Endothelial cell of umbilical vein (primary cell): ENCODE measurements at regions not wholly inside any gene's neighbourhood (a gene's known extent, or its start where the extent isn't known, plus 50 kb on each side); places are given as distances from the start of the nearest gene placed in this dataset.

ENCODE experiments used
- BruUV-seq: library from RNA; stranded (reverse); fragments of 400-500 nt; replicated peaks from 2 replicates; lab custom pipeline; 2021; lab: Mats Ljungman, UMichigan
- CTCF ChIA-PET: fragments of 300-600, 350-600 bp; sonication (Branson Sonifier 250); formaldehyde crosslinking; loops from one replicate; lab custom pipeline; 2021; ENCODE audit warnings: antibody characterized with exemption, inconsistent platforms; lab: Charles Lee
- POLR2A ChIA-PET: fragments of 300-600, 350-600 bp; sonication (Branson Sonifier 250); formaldehyde crosslinking; loops from one replicate; lab custom pipeline; 2021; ENCODE audit warnings: antibody characterized with exemption, inconsistent platforms; lab: Charles Lee
- DNase-seq: peaks from one replicate; pipeline ENCODE4 v3.0.0-alpha.2; 2011; ENCODE audit warnings: low read depth, low spot score
- FAIRE-seq: peaks from 2 replicates; lab custom pipeline; 2011; peaks lifted over from hg19 to GRCh38; lab: Jason Lieb, UNC
- H2AFZ ChIP-seq: 2 replicates; pipeline ENCODE4 v1.6.0; 2012; ENCODE audit warnings: low read depth, low read length, control low read depth, inconsistent platforms
- H3K27ac ChIP-seq: 2 replicates; pipeline ENCODE4 v1.5.1; 2011; ENCODE audit warnings: low read depth, mild to moderate bottlenecking, control low read depth, low read length, moderate library complexity; ENCODE audit not compliant: insufficient read depth
- H3K27me3 ChIP-seq, 2 experiments: 2 replicates each; pipeline versions ENCODE4 v1.6.0 to v1.6.1; 2011; ENCODE audit warnings: low read length in 2 of 2, mixed read lengths in 1 of 2; ENCODE audit not compliant: control insufficient read depth in 2 of 2, insufficient read depth in 2 of 2
- H3K36me3 ChIP-seq, 2 experiments: 2 replicates in 1 of 2; 3 replicates in 1 of 2; pipeline ENCODE4 v1.5.1; 2011; ENCODE audit warnings: low read length in 2 of 2, mild to moderate bottlenecking in 1 of 2, moderate library complexity in 1 of 2; ENCODE audit not compliant: control insufficient read depth in 2 of 2, insufficient read depth in 2 of 2; ENCODE audit errors: extremely low read depth in 1 of 2
- H3K4me1 ChIP-seq: 3 replicates; pipeline ENCODE4 v1.5.1; 2011; ENCODE audit warnings: mild to moderate bottlenecking, low read length; ENCODE audit not compliant: control insufficient read depth, insufficient read depth; ENCODE audit errors: extremely low read depth
- H3K4me2 ChIP-seq: 2 replicates; pipeline ENCODE4 v1.6.1; 2011; ENCODE audit warnings: low read length, control low read depth, mixed read lengths; ENCODE audit not compliant: insufficient read depth
- H3K4me3 ChIP-seq, 3 experiments: fragments of 200-600 bp in 1 of 3; sonication (generic), shearing (Covaris generic) in 1 of 3; replicated peaks in 1 of 3; 2 replicates each; pipeline ENCODE4 v1.5.1; 2011 to 2016; ENCODE audit warnings: control low read depth in 3 of 3, low read length in 3 of 3, mild to moderate bottlenecking in 2 of 3, inconsistent platforms in 1 of 3, low read depth in 1 of 3, moderate library complexity in 1 of 3; ENCODE audit not compliant: insufficient read depth in 1 of 3
- H3K79me2 ChIP-seq: 2 replicates; pipeline ENCODE4 v1.6.0; 2012; ENCODE audit warnings: low read length, inconsistent platforms; ENCODE audit not compliant: control insufficient read depth, insufficient read depth
- H3K9ac ChIP-seq: replicated peaks from 2 replicates; pipeline ENCODE3; 2011; ENCODE audit warnings: low read length, control low read depth; ENCODE audit not compliant: insufficient read depth; ENCODE audit errors: extremely low read depth
- H3K9me1 ChIP-seq: replicated peaks from 3 replicates; pipeline ENCODE4 v1.6.0; 2011; ENCODE audit warnings: mild to moderate bottlenecking, low read length; ENCODE audit not compliant: control insufficient read depth, insufficient read depth; ENCODE audit errors: extremely low read depth
- H3K9me3 ChIP-seq: replicated peaks from 2 replicates; pipeline ENCODE4 v1.5.1; 2012; ENCODE audit warnings: low read length, inconsistent platforms; ENCODE audit not compliant: control insufficient read depth, insufficient read depth
- H4K20me1 ChIP-seq: replicated peaks from 2 replicates; pipeline ENCODE3; 2011; ENCODE audit warnings: mild to moderate bottlenecking, low read length; ENCODE audit not compliant: control insufficient read depth, insufficient read depth; ENCODE audit errors: extremely low read depth
- EZH2 ChIP-seq: IDR thresholded peaks from 2 replicates; pipeline ENCODE4 v1.6.1; 2012; ENCODE audit warnings: borderline replicate concordance, low read depth, mild to moderate bottlenecking, moderate library complexity, low read length, inconsistent platforms; ENCODE audit not compliant: severe bottlenecking
- FOS ChIP-seq: IDR thresholded peaks from 2 replicates; pipeline ENCODE4 v1.6.1; 2011; ENCODE audit warnings: mild to moderate bottlenecking, low read length, moderate library complexity, borderline replicate concordance; ENCODE audit not compliant: insufficient read depth
- GATA2 ChIP-seq: IDR thresholded peaks from 2 replicates; pipeline ENCODE4 v1.7.0; 2011; ENCODE audit warnings: low read depth, mild to moderate bottlenecking, moderate library complexity, mixed read lengths, low read length; ENCODE audit not compliant: insufficient read length, insufficient read depth
- JUN ChIP-seq: IDR thresholded peaks from 2 replicates; pipeline ENCODE4 v1.6.1; 2011; ENCODE audit warnings: borderline replicate concordance, low read depth; ENCODE audit not compliant: insufficient read length, insufficient read depth
- MYC ChIP-seq: IDR thresholded peaks from one replicate; pipeline ENCODE4 v1.6.1; 2011; ENCODE audit warnings: mild to moderate bottlenecking, low read depth, low read length
- POLR2A ChIP-seq: IDR thresholded peaks from 2 replicates; pipeline ENCODE4 v1.6.1; 2012; ENCODE audit warnings: low read depth, mild to moderate bottlenecking, control low read depth, low read length
- POLR2AphosphoS5 ChIP-seq: IDR thresholded peaks from 2 replicates; pipeline ENCODE4 v1.6.1; 2012; ENCODE audit warnings: low read depth, mild to moderate bottlenecking, control low read depth, low read length, moderate library complexity; ENCODE audit not compliant: insufficient read depth
- dilution Hi-C: fragments of 300-500 bp; cut with MboI; formaldehyde crosslinking; loops from one replicate; pipeline ENCODE4 v1.15.0; 2019; ENCODE audit warnings: low sequenced_read_pairs; ENCODE audit not compliant: extremely low pct_ligation_motif_present
- intact Hi-C: fragments of 100-400 bp; cut with micrococcal nuclease; formaldehyde crosslinking; loops from one replicate; pipeline ENCODE4 v1.10.0; 2022
- TF ChIP-seq, protein P1 (sequence below), 2 donors: IDR thresholded peaks; 1 replicate in 1 of 2; 2 replicates in 1 of 2; pipeline ENCODE4 v1.5.1; 2011; ENCODE audit warnings: low read length in 2 of 2, mild to moderate bottlenecking in 2 of 2, moderate library complexity in 2 of 2, control low read depth in 1 of 2, inconsistent platforms in 1 of 2, low read depth in 1 of 2; ENCODE audit not compliant: insufficient read depth in 1 of 2; ENCODE audit errors: extremely low read depth in 1 of 2
- TF ChIP-seq, protein P2 (sequence below): IDR thresholded peaks from 2 replicates; pipeline ENCODE4 v1.6.1; 2011; ENCODE audit not compliant: insufficient read depth, insufficient read length

DNA sequence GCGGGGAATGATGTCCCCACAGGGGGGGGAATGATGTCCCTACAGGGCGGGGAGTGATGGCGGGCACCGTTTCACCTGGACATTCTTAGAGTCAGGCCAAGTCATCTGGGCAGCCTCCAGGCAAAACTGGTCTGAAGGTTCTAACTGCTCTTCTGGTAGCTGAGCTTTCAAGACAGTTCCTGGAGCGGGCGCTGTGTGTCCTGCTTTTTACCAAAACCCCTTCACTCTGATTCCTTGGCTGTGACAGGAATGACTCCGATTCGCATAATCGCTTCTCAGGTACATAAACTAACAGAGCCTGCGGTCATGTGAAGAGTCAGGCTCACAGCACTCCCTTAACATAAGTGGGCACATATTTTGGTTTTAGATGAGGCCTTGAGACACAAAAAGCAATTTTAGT, 836.0 kb downstream of the TRIML1 start:
- no peaks in the 10 kb centered on the region for H4K20me1 ChIP-seq
- TF ChIP-seq FOS (no peak), GATA2 (no peak), JUN (no peak), POLR2AphosphoS5 (no peak), EZH2 (no peak), MYC (no peak), POLR2A (no peak)
- TF ChIP-seq, protein P1, sequence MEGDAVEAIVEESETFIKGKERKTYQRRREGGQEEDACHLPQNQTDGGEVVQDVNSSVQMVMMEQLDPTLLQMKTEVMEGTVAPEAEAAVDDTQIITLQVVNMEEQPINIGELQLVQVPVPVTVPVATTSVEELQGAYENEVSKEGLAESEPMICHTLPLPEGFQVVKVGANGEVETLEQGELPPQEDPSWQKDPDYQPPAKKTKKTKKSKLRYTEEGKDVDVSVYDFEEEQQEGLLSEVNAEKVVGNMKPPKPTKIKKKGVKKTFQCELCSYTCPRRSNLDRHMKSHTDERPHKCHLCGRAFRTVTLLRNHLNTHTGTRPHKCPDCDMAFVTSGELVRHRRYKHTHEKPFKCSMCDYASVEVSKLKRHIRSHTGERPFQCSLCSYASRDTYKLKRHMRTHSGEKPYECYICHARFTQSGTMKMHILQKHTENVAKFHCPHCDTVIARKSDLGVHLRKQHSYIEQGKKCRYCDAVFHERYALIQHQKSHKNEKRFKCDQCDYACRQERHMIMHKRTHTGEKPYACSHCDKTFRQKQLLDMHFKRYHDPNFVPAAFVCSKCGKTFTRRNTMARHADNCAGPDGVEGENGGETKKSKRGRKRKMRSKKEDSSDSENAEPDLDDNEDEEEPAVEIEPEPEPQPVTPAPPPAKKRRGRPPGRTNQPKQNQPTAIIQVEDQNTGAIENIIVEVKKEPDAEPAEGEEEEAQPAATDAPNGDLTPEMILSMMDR (IDR thresholded peaks at IDR 0.05; ENCODE audit: extremely low read depth in 1 of 2, insufficient read depth in 1 of 2, low read depth in 1 of 2, low read length in 2 of 2) = no peak
- TF ChIP-seq, protein P2, sequence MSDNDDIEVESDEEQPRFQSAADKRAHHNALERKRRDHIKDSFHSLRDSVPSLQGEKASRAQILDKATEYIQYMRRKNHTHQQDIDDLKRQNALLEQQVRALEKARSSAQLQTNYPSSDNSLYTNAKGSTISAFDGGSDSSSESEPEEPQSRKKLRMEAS = no peak
- no peak for FAIRE-seq
- H3K79me2 ChIP-seq = no peaks in the 10 kb centered on the region
- ChIA-PET CTCF (no interaction called here), POLR2A (no interaction called here)
- no peak overlapping the region for H3K27ac ChIP-seq
- no TSS peak for BruUV-seq
- H3K9me1 ChIP-seq = no peaks in the 10 kb centered on the region
- no peak overlapping the region for H3K4me3 ChIP-seq
- no peaks in the 10 kb centered on the region for H3K36me3 ChIP-seq
- H3K4me2 ChIP-seq = no peak overlapping the region
- dilution Hi-C loops = no loop called here
- no peaks in the 10 kb centered on the region for H3K4me1 ChIP-seq
- no peak for DNase-seq
- no peak overlapping the region for H2AFZ ChIP-seq
- intact Hi-C loops = no loop called here
- peaks cover 4% of the 10 kb centered on the region for H3K9me3 ChIP-seq
- H3K9ac ChIP-seq = no peak overlapping the region
- no peaks in the 10 kb centered on the region for H3K27me3 ChIP-seq
